Effector memory CD4-positive, alpha-beta T cell (primary cell): ENCODE measurements at regions not wholly inside any gene's neighbourhood (a gene's known extent, or its start where the extent isn't known, plus 50 kb on each side); places are given as distances from the start of the nearest gene placed in this dataset.

Experiments
- DNase-seq, 3 donors: peaks; one replicate each; pipeline ENCODE4 v3.0.0-alpha.2; 2020
- H3K27ac ChIP-seq: 2 replicates; pipeline ENCODE4 v1.7.0; 2013; ENCODE audit warnings: mild to moderate bottlenecking, low read length, moderate library complexity; ENCODE audit not compliant: insufficient read depth, poor library complexity, severe bottlenecking
- H3K27me3 ChIP-seq: replicated peaks from 2 replicates; pipeline ENCODE4 v1.7.0; 2013; ENCODE audit warnings: mild to moderate bottlenecking, low read length; ENCODE audit not compliant: insufficient read depth, control insufficient read depth, poor library complexity, severe bottlenecking
- H3K36me3 ChIP-seq: 2 replicates; pipeline ENCODE4 v1.7.0; 2013; ENCODE audit warnings: mild to moderate bottlenecking, low read length, moderate library complexity; ENCODE audit not compliant: control insufficient read depth, insufficient read depth
- H3K4me1 ChIP-seq: 2 replicates; pipeline ENCODE4 v1.7.0; 2013; ENCODE audit warnings: low read length, mild to moderate bottlenecking; ENCODE audit not compliant: control insufficient read depth, insufficient read depth, poor library complexity, severe bottlenecking
- H3K4me3 ChIP-seq: 2 replicates; pipeline ENCODE4 v1.7.0; 2013; ENCODE audit warnings: low read length, low read depth, mild to moderate bottlenecking; ENCODE audit not compliant: insufficient read depth, poor library complexity, severe bottlenecking
- H3K9me3 ChIP-seq: 2 replicates; pipeline ENCODE4 v1.7.0; 2013; ENCODE audit warnings: mild to moderate bottlenecking, low read length, moderate library complexity; ENCODE audit not compliant: control insufficient read depth

DNA sequence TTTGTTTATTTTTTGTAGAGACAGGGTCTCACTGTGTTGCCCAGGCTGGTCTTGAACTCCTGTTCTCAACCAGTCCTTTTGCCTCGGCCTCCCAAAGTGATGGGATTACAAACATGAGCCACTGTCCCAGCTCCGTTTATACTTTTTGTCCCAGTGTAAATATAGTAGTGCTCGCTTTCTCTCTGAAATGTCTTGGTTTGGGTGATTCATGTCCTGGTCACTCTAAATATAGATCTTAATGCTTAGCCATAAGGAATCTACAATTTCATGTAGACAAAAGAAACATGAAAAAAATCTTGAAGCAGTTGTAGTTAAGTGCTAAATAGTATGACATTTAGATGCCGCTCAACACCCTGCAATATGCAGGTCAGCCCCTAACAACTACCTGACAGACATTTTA lies 126.9 kb downstream of the KATNIP start:
- DNase-seq: no peak
- H3K9me3 ChIP-seq: no peaks in the 10 kb centered on the region
- H3K27ac ChIP-seq: no peak overlapping the region
- H3K36me3 ChIP-seq: peaks cover 15% of the 10 kb centered on the region
- H3K4me3 ChIP-seq: no peak overlapping the region
- no peaks in the 10 kb centered on the region for H3K4me1 ChIP-seq
- H3K27me3 ChIP-seq: no peaks in the 10 kb centered on the region

GRCh38 chr16:27677263-27677662 lies 127.3 kb downstream of the KATNIP start:
- Histone ChIP-seq H3K27me3 (no peaks in the 10 kb centered on the region), H3K9me3 (no peaks in the 10 kb centered on the region), H3K4me3 (no peak overlapping the region), H3K27ac (no peak overlapping the region), H3K4me1 (no peaks in the 10 kb centered on the region), H3K36me3 (peaks cover 15% of the 10 kb centered on the region)
- DNase-seq: no peak

DNA sequence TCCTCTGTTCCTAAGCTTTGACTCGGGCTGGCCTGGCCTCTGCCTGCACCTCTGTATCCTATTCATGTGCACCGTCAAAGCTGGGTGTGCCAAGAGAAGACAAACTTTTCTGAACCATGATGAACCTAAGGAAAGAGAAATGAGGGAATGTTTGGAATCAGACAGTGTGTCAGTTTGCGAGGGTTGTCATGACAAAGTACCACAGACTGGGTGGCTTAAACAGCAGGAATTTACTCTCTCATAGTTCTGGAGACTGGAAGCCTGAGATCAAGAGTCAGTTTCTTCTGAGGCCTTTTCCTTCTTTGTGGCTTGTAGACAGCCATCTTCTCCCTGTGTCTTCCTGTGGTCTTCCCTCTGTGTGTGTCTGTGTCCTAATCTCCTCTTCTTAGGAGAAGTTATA lies 129.0 kb downstream of the KATNIP start:
- H3K36me3 ChIP-seq: peaks cover 20% of the 10 kb centered on the region
- no peak for DNase-seq

DNA sequence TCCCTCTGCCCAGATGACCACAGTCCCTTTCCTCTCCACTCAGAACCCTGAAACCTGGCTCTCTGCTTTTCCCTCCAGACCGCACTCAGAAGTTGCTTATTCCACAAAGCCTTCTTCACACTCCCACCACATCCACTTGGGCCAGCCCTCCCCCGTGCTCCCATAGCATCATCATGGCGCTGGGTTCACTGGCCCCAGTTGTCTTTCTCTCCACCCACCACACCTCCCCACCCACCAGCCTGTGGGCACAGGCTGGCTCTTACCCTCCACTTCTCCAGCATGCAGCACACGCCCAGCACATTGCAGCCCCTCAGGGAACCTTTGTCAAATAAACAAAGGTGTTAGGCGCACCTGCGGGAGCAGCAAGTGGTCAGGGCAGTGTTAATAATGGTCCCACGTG lies 130.0 kb downstream of the KATNIP start:
- H3K27ac ChIP-seq: no peak overlapping the region
- no peak for DNase-seq
- no peaks in the 10 kb centered on the region for H3K4me1 ChIP-seq
- no peaks in the 10 kb centered on the region for H3K27me3 ChIP-seq
- peaks cover 20% of the 10 kb centered on the region for H3K36me3 ChIP-seq
- no peak overlapping the region for H3K4me3 ChIP-seq
- H3K9me3 ChIP-seq: no peaks in the 10 kb centered on the region

More for the DNA sequence above, 129.0 kb downstream of the KATNIP start:
- H3K27ac ChIP-seq: no peak overlapping the region
- no peak overlapping the region for H3K4me3 ChIP-seq
- H3K9me3 ChIP-seq: no peaks in the 10 kb centered on the region
- no peaks in the 10 kb centered on the region for H3K4me1 ChIP-seq
- H3K27me3 ChIP-seq: no peaks in the 10 kb centered on the region

DNA sequence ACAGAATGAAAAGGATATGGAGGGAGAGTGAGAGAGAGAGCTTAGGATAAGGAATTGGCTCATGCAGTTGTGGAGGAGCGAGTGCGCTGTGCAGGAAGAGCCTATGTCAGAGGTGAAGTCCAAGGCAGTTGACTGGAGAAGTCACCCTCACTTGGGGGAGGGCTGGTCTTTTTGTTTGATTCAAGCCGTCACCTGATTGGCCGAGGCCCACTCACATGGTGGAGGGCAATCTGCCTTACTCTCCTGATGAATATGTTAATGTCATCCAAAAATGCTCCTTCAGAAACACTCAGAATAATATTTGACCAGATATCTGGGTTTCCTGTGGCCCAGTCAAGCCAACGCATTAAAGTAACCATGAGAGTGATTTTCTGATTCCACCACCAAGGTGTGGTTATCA lies 131.7 kb downstream of the KATNIP start:
- Histone ChIP-seq H3K36me3 (peaks cover 20% of the 10 kb centered on the region), H3K4me3 (no peak overlapping the region), H3K9me3 (no peaks in the 10 kb centered on the region), H3K27me3 (no peaks in the 10 kb centered on the region), H3K4me1 (no peaks in the 10 kb centered on the region), H3K27ac (no peak overlapping the region)
- no peak for DNase-seq

DNA sequence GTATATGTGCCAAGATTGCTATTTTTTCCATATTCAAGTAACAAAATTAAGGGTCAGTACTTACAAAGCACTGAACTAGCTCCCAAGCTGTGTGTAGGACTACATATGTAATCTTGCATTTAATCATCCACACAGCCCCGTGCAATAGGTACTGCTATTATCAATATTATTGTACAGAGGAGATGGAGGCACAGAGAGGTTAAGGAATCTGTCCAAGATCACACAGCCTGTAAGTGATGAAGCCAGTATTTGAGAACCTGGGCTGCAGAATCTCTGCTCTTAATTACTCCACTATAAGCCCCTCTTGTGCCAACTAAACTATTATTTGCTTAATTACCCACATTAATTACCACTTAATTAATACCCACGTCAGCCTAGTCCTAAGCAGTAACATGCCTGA lies 134.1 kb downstream of the KATNIP start:
- Histone ChIP-seq H3K27ac (no peak overlapping the region), H3K9me3 (no peaks in the 10 kb centered on the region), H3K27me3 (no peaks in the 10 kb centered on the region), H3K4me3 (no peak overlapping the region), H3K4me1 (no peaks in the 10 kb centered on the region), H3K36me3 (peaks cover 5% of the 10 kb centered on the region)
- no peak for DNase-seq

DNA sequence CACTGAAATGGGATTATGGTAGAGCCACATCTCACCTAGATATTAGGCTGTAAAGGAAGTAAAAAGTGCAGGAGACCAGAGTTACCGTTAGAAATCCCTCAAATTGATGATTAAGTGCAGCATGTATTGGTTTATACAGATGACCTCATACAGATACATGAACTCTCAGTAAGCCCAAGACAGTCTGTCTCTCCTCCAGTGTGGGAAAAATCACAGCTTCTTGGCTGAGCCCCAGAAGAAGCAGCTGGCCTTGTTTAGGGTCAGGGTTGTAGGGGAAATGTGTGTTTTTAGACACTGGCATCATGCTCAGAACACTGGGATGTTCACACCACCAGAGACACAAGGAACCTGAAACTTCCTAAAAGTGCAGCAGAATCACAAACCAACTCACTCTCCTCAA lies 135.9 kb downstream of the KATNIP start:
- Histone ChIP-seq H3K27me3 (no peaks in the 10 kb centered on the region), H3K4me3 (no peak overlapping the region), H3K4me1 (no peaks in the 10 kb centered on the region), H3K9me3 (no peaks in the 10 kb centered on the region), H3K36me3 (peaks cover 5% of the 10 kb centered on the region), H3K27ac (no peak overlapping the region)
- no peak for DNase-seq

DNA sequence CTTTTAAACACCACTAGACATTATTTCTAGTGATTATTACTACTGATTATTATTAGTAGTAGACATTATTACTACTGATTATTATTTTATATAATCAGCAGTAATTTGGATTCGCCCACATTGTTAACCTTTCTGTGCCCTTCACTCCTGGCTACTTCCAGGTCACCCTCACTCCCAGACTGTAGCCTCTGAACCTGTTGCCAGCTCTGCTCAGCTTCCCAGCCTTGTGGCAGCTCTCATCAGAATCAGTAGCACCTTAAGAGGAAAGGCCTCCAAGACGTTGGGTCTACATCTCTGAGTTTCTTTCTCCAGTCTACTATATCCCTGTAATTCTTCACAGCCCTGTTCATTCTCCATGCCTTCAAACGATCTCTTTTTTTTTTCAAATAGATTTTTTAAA lies 137.0 kb downstream of the KATNIP start:
- Histone ChIP-seq H3K27ac (no peak overlapping the region), H3K4me1 (no peaks in the 10 kb centered on the region)

DNA sequence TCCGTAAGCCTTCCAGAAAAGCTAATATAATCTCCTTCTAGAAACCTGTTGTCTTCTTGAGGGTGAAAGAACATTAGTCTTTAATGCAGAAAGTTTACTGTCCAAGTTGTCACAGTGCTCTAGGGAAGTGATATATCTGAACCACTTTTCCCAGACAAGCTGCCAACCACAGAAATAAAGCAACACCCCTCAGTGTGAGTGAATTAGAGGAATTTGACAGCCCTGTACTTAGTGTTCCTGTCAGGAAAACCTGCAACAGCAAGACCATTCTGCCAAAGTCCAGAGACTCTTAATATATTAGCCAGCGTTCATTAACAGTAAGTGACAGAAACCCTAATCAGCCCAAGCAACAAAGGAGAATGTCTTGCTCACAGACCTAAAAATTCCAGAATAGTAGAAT lies 137.7 kb downstream of the KATNIP start:
- peaks cover 5% of the 10 kb centered on the region for H3K36me3 ChIP-seq
- no peak overlapping the region for H3K4me3 ChIP-seq
- H3K4me1 ChIP-seq: no peaks in the 10 kb centered on the region
- DNase-seq: no peak
- H3K27me3 ChIP-seq: no peaks in the 10 kb centered on the region
- H3K27ac ChIP-seq: no peak overlapping the region
- no peaks in the 10 kb centered on the region for H3K9me3 ChIP-seq

More for the DNA sequence above, 137.0 kb downstream of the KATNIP start:
- H3K36me3 ChIP-seq: peaks cover 5% of the 10 kb centered on the region
- DNase-seq: no peak
- no peaks in the 10 kb centered on the region for H3K9me3 ChIP-seq
- H3K27me3 ChIP-seq: no peaks in the 10 kb centered on the region
- H3K4me3 ChIP-seq: no peak overlapping the region

DNA sequence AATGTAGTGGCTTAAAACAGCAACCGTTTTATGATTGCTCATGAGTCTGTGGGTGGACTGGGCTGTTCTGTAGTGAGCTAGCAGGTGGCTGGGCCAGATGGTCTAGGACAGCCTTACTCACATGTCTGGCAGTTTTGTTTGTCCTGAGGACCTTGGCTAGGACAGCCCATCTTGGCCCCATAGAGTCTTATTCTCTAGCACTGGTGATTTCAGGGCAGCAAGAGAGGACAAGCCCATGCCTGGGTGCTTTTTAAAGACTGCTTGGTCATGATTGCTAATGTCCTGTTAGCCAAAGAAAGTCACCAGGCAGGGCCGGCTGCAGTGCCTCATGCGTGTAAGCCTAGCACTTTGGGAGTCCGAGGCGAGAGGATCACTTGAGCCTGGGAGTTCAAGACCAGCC lies 139.8 kb downstream of the KATNIP start:
- no peaks in the 10 kb centered on the region for H3K36me3 ChIP-seq
- no peaks in the 10 kb centered on the region for H3K9me3 ChIP-seq
- no peak for DNase-seq
- H3K27me3 ChIP-seq: no peaks in the 10 kb centered on the region
- H3K4me1 ChIP-seq: no peaks in the 10 kb centered on the region
- no peak overlapping the region for H3K27ac ChIP-seq
- no peak overlapping the region for H3K4me3 ChIP-seq

GRCh38 chr16:27690608-27691007 lies 140.7 kb downstream of the KATNIP start:
- Histone ChIP-seq H3K4me1 (no peaks in the 10 kb centered on the region), H3K36me3 (no peaks in the 10 kb centered on the region), H3K27ac (no peak overlapping the region), H3K27me3 (no peaks in the 10 kb centered on the region), H3K4me3 (no peak overlapping the region), H3K9me3 (no peaks in the 10 kb centered on the region)
- peak in 1 of 3 donors; percentile 5 for DNase-seq
